CD8-positive, alpha-beta memory T cell (primary cell): ENCODE measurements at regions not wholly inside any gene's neighbourhood (a gene's known extent, or its start where the extent isn't known, plus 50 kb on each side); places are given as distances from the start of the nearest gene placed in this dataset.

Experiments used
- CTCF ChIA-PET: fragments of 350-600 bp; sonication (Branson Sonifier 250); formaldehyde crosslinking; loops from one replicate; lab custom pipeline; 2021; ENCODE audit warnings: antibody characterized with exemption; lab: Charles Lee
- POLR2A ChIA-PET: fragments of 350-600 bp; sonication (Branson Sonifier 250); formaldehyde crosslinking; loops from one replicate; lab custom pipeline; 2021; ENCODE audit warnings: antibody characterized with exemption; lab: Charles Lee
- DNase-seq, 5 donors: peaks; one replicate each; pipeline versions ENCODE4 v3.0.0 to v3.0.0-alpha.2; 2020 to 2022; ENCODE audit warnings: mixed read lengths in 1 of 5
- H3K27ac ChIP-seq: one replicate; pipeline ENCODE4 v1.7.0; 2013; ENCODE audit warnings: low read depth, mild to moderate bottlenecking, low read length, moderate library complexity
- H3K27me3 ChIP-seq: 2 replicates; pipeline ENCODE4 v1.7.0; 2013; ENCODE audit warnings: low read length, mild to moderate bottlenecking; ENCODE audit not compliant: insufficient read depth, poor library complexity, severe bottlenecking
- H3K36me3 ChIP-seq: 2 replicates; pipeline ENCODE4 v1.7.0; 2013; ENCODE audit warnings: mild to moderate bottlenecking, low read length, moderate library complexity; ENCODE audit not compliant: insufficient read depth
- H3K4me1 ChIP-seq: 2 replicates; pipeline ENCODE4 v1.7.0; 2013; ENCODE audit warnings: mild to moderate bottlenecking, low read length, moderate library complexity; ENCODE audit not compliant: insufficient read depth
- H3K4me3 ChIP-seq: 2 replicates; pipeline ENCODE4 v1.7.0; 2013; ENCODE audit warnings: mild to moderate bottlenecking, low read length
- H3K9me3 ChIP-seq: 2 replicates; pipeline ENCODE4 v1.7.0; 2013; ENCODE audit warnings: mild to moderate bottlenecking, low read length
- H3K27ac Mint-ChIP-seq, 8 donors: one replicate each; pipeline ENCODE4 v1.8.0; 2020 to 2021; ENCODE audit warnings: mixed read lengths in 8 of 8, mild to moderate bottlenecking in 6 of 8, inconsistent platforms in 3 of 8, moderate library complexity in 3 of 8
- H3K27me3 Mint-ChIP-seq, 2 donors: one replicate each; pipeline ENCODE4 v1.8.0; 2020 to 2021; ENCODE audit warnings: mixed read lengths in 2 of 2, mild to moderate bottlenecking in 1 of 2, moderate library complexity in 1 of 2
- H3K36me3 Mint-ChIP-seq, 3 donors: one replicate each; pipeline ENCODE4 v1.8.0; 2020 to 2021; ENCODE audit warnings: mixed read lengths in 3 of 3, inconsistent platforms in 1 of 3, mild to moderate bottlenecking in 1 of 3
- H3K4me1 Mint-ChIP-seq, 3 donors: one replicate each; pipeline ENCODE4 v1.8.0; 2020 to 2021; ENCODE audit warnings: mixed read lengths in 3 of 3, inconsistent platforms in 1 of 3, mild to moderate bottlenecking in 1 of 3
- H3K4me3 Mint-ChIP-seq, 7 donors: one replicate each; pipeline ENCODE4 v1.8.0; 2020 to 2021; ENCODE audit warnings: mixed read lengths in 7 of 7, mild to moderate bottlenecking in 6 of 7, moderate library complexity in 4 of 7, inconsistent platforms in 2 of 7
- H3K9me3 Mint-ChIP-seq, 5 donors: one replicate each; pipeline ENCODE4 v1.8.0; 2020 to 2022; ENCODE audit warnings: mixed read lengths in 5 of 5, mild to moderate bottlenecking in 3 of 5, moderate library complexity in 2 of 5, inconsistent platforms in 1 of 5

GRCh38 chr4:74661427-74662201, 132.7 kb downstream of the BTC start:
- ChIA-PET POLR2A (no interaction called here), CTCF (no interaction called here)
- no peak overlapping the region for H3K27ac ChIP-seq
- H3K9me3 ChIP-seq = no peaks in the 10 kb centered on the region
- H3K4me1 Mint-ChIP-seq = no peaks in the 10 kb centered on the region
- no peak for DNase-seq
- no peaks in the 10 kb centered on the region for H3K27me3 ChIP-seq
- H3K4me1 ChIP-seq = no peaks in the 10 kb centered on the region
- no peaks in the 10 kb centered on the region for H3K36me3 Mint-ChIP-seq
- no peak overlapping the region for H3K27ac Mint-ChIP-seq
- H3K4me3 Mint-ChIP-seq = no peak overlapping the region
- no peaks in the 10 kb centered on the region for H3K9me3 Mint-ChIP-seq
- H3K27me3 Mint-ChIP-seq = peaks cover 0 to 9% of the 10 kb centered on the region in 2 donors
- no peak overlapping the region for H3K4me3 ChIP-seq
- no peaks in the 10 kb centered on the region for H3K36me3 ChIP-seq

DNA sequence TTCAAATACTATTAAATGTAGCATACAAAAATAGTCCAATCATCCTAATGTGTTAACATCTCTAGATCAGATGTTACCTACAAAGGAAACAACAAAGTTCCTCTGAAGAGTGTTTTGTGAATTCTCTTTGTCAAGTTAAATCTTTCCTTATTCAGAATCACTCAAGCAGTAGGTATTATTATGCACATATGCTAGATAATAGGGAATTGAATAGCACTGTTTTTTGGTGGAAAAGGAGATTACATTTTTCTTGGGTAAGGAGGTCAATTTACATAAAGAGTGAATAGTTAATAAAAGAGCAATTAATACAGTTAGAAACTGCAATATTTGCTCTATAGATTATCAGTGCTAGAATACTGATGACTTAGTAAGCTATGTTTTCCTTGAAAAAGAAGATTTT, 130.7 kb downstream of the BTC start:
- no peaks in the 10 kb centered on the region for H3K36me3 Mint-ChIP-seq
- no peak overlapping the region for H3K4me3 Mint-ChIP-seq
- Histone ChIP-seq H3K4me3 (no peak overlapping the region), H3K36me3 (no peaks in the 10 kb centered on the region), H3K27ac (no peak overlapping the region), H3K27me3 (no peaks in the 10 kb centered on the region), H3K9me3 (no peaks in the 10 kb centered on the region), H3K4me1 (no peaks in the 10 kb centered on the region)
- H3K9me3 Mint-ChIP-seq = no peaks in the 10 kb centered on the region
- H3K4me1 Mint-ChIP-seq = no peaks in the 10 kb centered on the region
- DNase-seq = no peak
- peaks cover 0 to 9% of the 10 kb centered on the region in 2 donors for H3K27me3 Mint-ChIP-seq
- POLR2A ChIA-PET = no interaction called here
- CTCF ChIA-PET = no interaction called here
- H3K27ac Mint-ChIP-seq = no peak overlapping the region

DNA sequence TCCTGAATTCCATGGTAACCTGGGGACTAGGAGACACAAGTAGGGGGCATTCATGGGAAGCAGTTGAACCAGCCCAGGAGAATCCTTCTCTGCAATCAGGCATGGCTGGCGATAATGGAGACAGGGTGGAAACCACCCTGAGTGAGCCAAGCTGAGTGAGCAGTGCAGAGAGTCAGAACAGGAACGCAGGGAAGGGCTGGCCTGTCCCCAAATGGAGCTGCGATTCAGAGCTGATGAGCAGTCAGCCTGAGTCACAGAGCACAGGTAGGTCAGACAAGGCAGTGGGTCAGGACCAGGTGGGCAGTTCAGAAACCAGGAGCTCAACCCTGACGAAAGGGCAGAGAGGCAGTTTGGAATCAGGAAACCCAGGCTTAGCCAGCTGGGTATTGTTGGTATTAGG, 129.0 kb downstream of the BTC start:
- no peak for DNase-seq
- H3K9me3 Mint-ChIP-seq = no peaks in the 10 kb centered on the region
- Histone ChIP-seq H3K4me1 (no peaks in the 10 kb centered on the region), H3K27me3 (no peaks in the 10 kb centered on the region), H3K9me3 (no peaks in the 10 kb centered on the region), H3K36me3 (no peaks in the 10 kb centered on the region), H3K4me3 (no peak overlapping the region), H3K27ac (no peak overlapping the region)
- ChIA-PET POLR2A (no interaction called here), CTCF (no interaction called here)
- no peak overlapping the region for H3K27ac Mint-ChIP-seq
- H3K4me3 Mint-ChIP-seq = no peak overlapping the region
- no peaks in the 10 kb centered on the region for H3K4me1 Mint-ChIP-seq
- peaks cover 2 to 9% of the 10 kb centered on the region in 2 donors for H3K27me3 Mint-ChIP-seq
- no peaks in the 10 kb centered on the region for H3K36me3 Mint-ChIP-seq

DNA sequence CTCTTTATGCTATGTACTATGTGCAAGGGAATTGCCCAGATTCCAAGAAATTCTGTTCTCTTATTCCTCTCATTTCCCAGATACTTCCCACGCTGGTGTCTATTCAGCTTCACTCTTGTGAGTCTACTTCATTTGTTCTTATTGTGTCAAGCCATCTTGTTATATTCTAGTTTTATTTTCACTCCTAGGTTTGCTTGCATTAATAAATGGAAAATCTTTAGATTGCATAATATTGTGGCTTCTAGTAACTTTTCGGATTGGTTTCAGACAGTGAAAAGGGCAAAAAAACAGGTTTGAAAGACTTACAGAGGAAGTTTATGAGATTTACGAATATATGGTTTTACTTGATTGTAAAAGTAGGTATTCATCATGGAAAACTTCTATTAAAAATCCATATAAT, 128.4 kb downstream of the BTC start:
- H3K27me3 ChIP-seq = no peaks in the 10 kb centered on the region
- POLR2A ChIA-PET = no interaction called here
- no peaks in the 10 kb centered on the region for H3K36me3 ChIP-seq
- no peak overlapping the region for H3K27ac ChIP-seq
- H3K4me3 ChIP-seq = no peak overlapping the region
- H3K4me1 ChIP-seq = no peaks in the 10 kb centered on the region
- no peak for DNase-seq
- Mint-ChIP-seq H3K36me3 (no peaks in the 10 kb centered on the region), H3K9me3 (no peaks in the 10 kb centered on the region), H3K4me3 (no peak overlapping the region), H3K4me1 (no peaks in the 10 kb centered on the region), H3K27ac (no peak overlapping the region), H3K27me3 (peaks cover 2 to 9% of the 10 kb centered on the region in 2 donors)
- no peaks in the 10 kb centered on the region for H3K9me3 ChIP-seq
- CTCF ChIA-PET = interaction anchor here (0.8 kb wide), 1 partner anchor 10 kb away, joined by 3 read pairs; no protein-coding TSS in a partner anchor

GRCh38 chr4:74667438-74667837, 126.9 kb downstream of the BTC start:
- H3K27me3 Mint-ChIP-seq = peaks cover 2 to 9% of the 10 kb centered on the region in 2 donors
- no peaks in the 10 kb centered on the region for H3K36me3 ChIP-seq
- no peaks in the 10 kb centered on the region for H3K9me3 Mint-ChIP-seq
- H3K36me3 Mint-ChIP-seq = no peaks in the 10 kb centered on the region
- no peak overlapping the region for H3K4me3 ChIP-seq
- H3K27me3 ChIP-seq = no peaks in the 10 kb centered on the region
- H3K4me1 ChIP-seq = no peaks in the 10 kb centered on the region
- DNase-seq = no peak
- H3K4me1 Mint-ChIP-seq = no peaks in the 10 kb centered on the region
- H3K9me3 ChIP-seq = no peaks in the 10 kb centered on the region
- ChIA-PET CTCF (no interaction called here), POLR2A (no interaction called here)
- H3K27ac ChIP-seq = no peak overlapping the region
- no peak overlapping the region for H3K27ac Mint-ChIP-seq
- no peak overlapping the region for H3K4me3 Mint-ChIP-seq

GRCh38 chr4:74667944-74668343, 126.4 kb downstream of the BTC start:
- no peak overlapping the region for H3K4me3 Mint-ChIP-seq
- CTCF ChIA-PET = no interaction called here

GRCh38 chr4:74669702-74670101, 124.6 kb downstream of the BTC start:
- H3K4me1 Mint-ChIP-seq = no peaks in the 10 kb centered on the region
- H3K27ac Mint-ChIP-seq = no peak overlapping the region
- Histone ChIP-seq H3K27me3 (no peaks in the 10 kb centered on the region), H3K4me3 (no peak overlapping the region), H3K27ac (no peak overlapping the region), H3K9me3 (no peaks in the 10 kb centered on the region), H3K36me3 (no peaks in the 10 kb centered on the region), H3K4me1 (no peaks in the 10 kb centered on the region)
- ChIA-PET POLR2A (no interaction called here), CTCF (no interaction called here)
- no peak for DNase-seq
- no peaks in the 10 kb centered on the region for H3K36me3 Mint-ChIP-seq
- no peaks in the 10 kb centered on the region for H3K9me3 Mint-ChIP-seq
- no peak overlapping the region for H3K4me3 Mint-ChIP-seq
- H3K27me3 Mint-ChIP-seq = peaks cover 0 to 2% of the 10 kb centered on the region in 2 donors

More at GRCh38 chr4:74667944-74668343, 126.4 kb downstream of the BTC start:
- POLR2A ChIA-PET = no interaction called here
- DNase-seq = no peak
- no peaks in the 10 kb centered on the region for H3K4me1 Mint-ChIP-seq
- Histone ChIP-seq H3K4me3 (no peak overlapping the region), H3K36me3 (no peaks in the 10 kb centered on the region), H3K27ac (no peak overlapping the region), H3K27me3 (no peaks in the 10 kb centered on the region), H3K4me1 (no peaks in the 10 kb centered on the region), H3K9me3 (no peaks in the 10 kb centered on the region)
- H3K36me3 Mint-ChIP-seq = no peaks in the 10 kb centered on the region
- no peak overlapping the region for H3K27ac Mint-ChIP-seq
- peaks cover 2 to 8% of the 10 kb centered on the region in 2 donors for H3K27me3 Mint-ChIP-seq
- no peaks in the 10 kb centered on the region for H3K9me3 Mint-ChIP-seq

DNA sequence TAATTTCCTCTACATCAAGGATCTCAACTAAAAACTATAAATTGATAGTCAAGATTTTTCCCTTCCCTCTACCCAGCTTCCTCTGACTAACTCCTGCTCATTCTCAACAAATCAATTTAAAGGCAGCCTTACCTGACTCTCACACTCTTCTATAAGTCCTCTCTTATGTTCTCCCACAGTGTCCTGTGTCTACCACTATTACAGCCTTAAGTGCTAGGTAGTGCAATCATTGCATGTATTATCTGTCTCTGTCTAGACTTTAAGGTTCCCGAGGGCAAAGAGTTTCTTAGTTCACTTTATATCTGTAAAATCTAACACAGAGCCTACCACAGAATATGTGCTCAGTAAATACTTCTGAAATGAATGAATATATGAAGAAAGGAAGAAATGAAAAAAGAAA, 123.7 kb downstream of the BTC start:
- Histone ChIP-seq H3K27me3 (no peaks in the 10 kb centered on the region), H3K9me3 (no peaks in the 10 kb centered on the region), H3K36me3 (no peaks in the 10 kb centered on the region), H3K27ac (no peak overlapping the region), H3K4me3 (no peak overlapping the region), H3K4me1 (no peaks in the 10 kb centered on the region)
- ChIA-PET POLR2A (no interaction called here), CTCF (no interaction called here)
- H3K36me3 Mint-ChIP-seq = no peaks in the 10 kb centered on the region
- H3K4me1 Mint-ChIP-seq = no peaks in the 10 kb centered on the region
- no peaks in the 10 kb centered on the region for H3K9me3 Mint-ChIP-seq
- peaks cover 0 to 2% of the 10 kb centered on the region in 2 donors for H3K27me3 Mint-ChIP-seq
- no peak overlapping the region for H3K27ac Mint-ChIP-seq
- no peak for DNase-seq
- no peak overlapping the region for H3K4me3 Mint-ChIP-seq
